ENCODE measurements at regions not wholly inside any gene's neighbourhood (a gene's known extent, or its start where the extent isn't known, plus 50 kb on each side); places are given as distances from the start of the nearest gene placed in this dataset.

GRCh38 chr2:121999264-121999663 lies 243.8 kb downstream of the TSN start (continued):
- TF ChIP-seq ZNF280A (IDR thresholded peaks at IDR 0.05; ENCODE audit: low read depth, partially characterized antibody) = no peak
- no peak for TF ChIP-seq SLC30A9 (CRISPR knock-in tag; IDR thresholded peaks at IDR 0.05)
- TF ChIP-seq THAP7 (CRISPR knock-in tag; IDR thresholded peaks at IDR 0.05) = no peak
- TF ChIP-seq TEAD4 (IDR thresholded peaks at IDR 0.05; ENCODE audit: low read length) = peak; percentile 68; the same call in 1 of the 2 replicates
- TF ChIP-seq TEAD4 (CRISPR knock-in tag; IDR thresholded peaks at IDR 0.05; ENCODE audit: borderline replicate concordance) = no peak
- TF ChIP-seq NFIC (IDR thresholded peaks at IDR 0.05) = peak; percentile 88
- no peak for TF ChIP-seq KLF10 (CRISPR knock-in tag; IDR thresholded peaks at IDR 0.05)
- TF ChIP-seq E4F1 (CRISPR knock-in tag; IDR thresholded peaks at IDR 0.05; ENCODE audit: borderline replicate concordance) = no peak
- TF ChIP-seq MIER1 (IDR thresholded peaks at IDR 0.05; ENCODE audit: low read depth) = no peak
- TF ChIP-seq SMAD3 (CRISPR knock-in tag; conservative IDR thresholded peaks at IDR 0.05) = no peak
- no peak for TF ChIP-seq ATF1 (CRISPR knock-in tag; IDR thresholded peaks at IDR 0.05)
- no peak for TF ChIP-seq ATF1 (tag; IDR thresholded peaks at IDR 0.05)
- TF ChIP-seq SREBF2 (CRISPR knock-in tag; IDR thresholded peaks at IDR 0.05) = no peak
- TF ChIP-seq NBN (IDR thresholded peaks at IDR 0.05; ENCODE audit: low read depth) = no peak
- no peak for TF ChIP-seq SNIP1 (IDR thresholded peaks at IDR 0.05; ENCODE audit: low read depth)
- no peak for TF ChIP-seq KDM4B (IDR thresholded peaks at IDR 0.05; ENCODE audit: borderline replicate concordance in 2 of 2, low read depth in 1 of 2)
- no peak for TF ChIP-seq RB1 (IDR thresholded peaks at IDR 0.05; ENCODE audit: low read depth)
- TF ChIP-seq NEUROD1 (IDR thresholded peaks at IDR 0.05; ENCODE audit: borderline replicate concordance, low read depth, low read length, partially characterized antibody) = no peak
- TF ChIP-seq KLF6 (CRISPR knock-in tag; IDR thresholded peaks at IDR 0.05; ENCODE audit: borderline replicate concordance) = no peak
- no peak for TF ChIP-seq PHF8 (IDR thresholded peaks at IDR 0.05; ENCODE audit: borderline replicate concordance, low read length)
- TF ChIP-seq ZNF76 (CRISPR knock-in tag; IDR thresholded peaks at IDR 0.05; ENCODE audit: borderline replicate concordance) = no peak
- no peak for TF ChIP-seq ZFP36 (IDR thresholded peaks at IDR 0.05; ENCODE audit: low read depth, low read length, partially characterized antibody)
- no peak for TF ChIP-seq KLF1 (tag; IDR thresholded peaks at IDR 0.05)
- TF ChIP-seq KLF16 (IDR thresholded peaks at IDR 0.05) = 0 out of 2 replicates have a peak, but pooled peaks have one; percentile 36
- TF ChIP-seq PHB2 (IDR thresholded peaks at IDR 0.05; ENCODE audit: low read depth) = no peak
- TF ChIP-seq POLR3G (IDR thresholded peaks at IDR 0.05; ENCODE audit: extremely low read depth, insufficient read length, insufficient replicate concordance) = no peak
- TF ChIP-seq RBFOX2 (IDR thresholded peaks at IDR 0.05; ENCODE audit: low read depth, low read length) = no peak
- no peak for TF ChIP-seq MECOM (CRISPR knock-in tag; IDR thresholded peaks at IDR 0.05)
- TF ChIP-seq ZNF3 (CRISPR knock-in tag; IDR thresholded peaks at IDR 0.05) = no peak
- TF ChIP-seq ZNF766 (CRISPR knock-in tag; conservative IDR thresholded peaks at IDR 0.05) = no peak
